ENCODE measurements at regions not wholly inside any gene's neighbourhood (a gene's known extent, or its start where the extent isn't known, plus 50 kb on each side); places are given as distances from the start of the nearest gene placed in this dataset.

DNA sequence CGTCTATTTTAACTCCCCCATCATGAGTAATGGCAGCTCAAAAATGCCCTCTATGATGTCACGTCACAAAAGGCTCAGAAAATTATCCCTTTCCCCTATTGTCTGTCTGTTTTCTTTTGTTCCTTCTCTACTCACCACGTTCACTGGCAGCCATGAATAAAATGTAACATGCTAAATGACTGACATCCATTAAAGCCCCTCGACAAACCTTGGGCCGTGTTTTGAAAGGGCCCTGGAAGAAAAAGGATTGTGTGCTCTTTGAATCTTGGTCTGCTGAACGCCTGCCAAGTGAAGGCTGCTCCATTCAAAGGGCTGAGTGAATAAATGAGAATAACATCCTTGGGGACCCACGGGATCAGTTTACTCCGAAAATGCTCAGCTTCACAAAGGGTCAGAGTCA is 118.7 kb downstream of the RPS12 start:
- ChIA-PET CTCF (interaction anchor here (1.1 kb wide), 1 partner anchor 28 kb away, joined by 3 read pairs; no protein-coding TSS in a partner anchor), POLR2A (interaction anchor here (0.7 kb wide), 1 partner anchor 293 kb away, joined by 3 read pairs; no protein-coding TSS in a partner anchor)
- H3K27ac ChIP-seq (ENCODE audit: low read depth, low read length) = no peak overlapping the region
- no peaks in the 10 kb centered on the region for H3K9me3 ChIP-seq (ENCODE audit: control insufficient read depth, insufficient read depth, low read length)
- DNase-seq (ENCODE audit: low read depth, low spot score) = no peak
- H3K27me3 ChIP-seq (ENCODE audit: control insufficient read depth, insufficient read depth, low read length) = no peaks in the 10 kb centered on the region
- TF ChIP-seq, protein P1, sequence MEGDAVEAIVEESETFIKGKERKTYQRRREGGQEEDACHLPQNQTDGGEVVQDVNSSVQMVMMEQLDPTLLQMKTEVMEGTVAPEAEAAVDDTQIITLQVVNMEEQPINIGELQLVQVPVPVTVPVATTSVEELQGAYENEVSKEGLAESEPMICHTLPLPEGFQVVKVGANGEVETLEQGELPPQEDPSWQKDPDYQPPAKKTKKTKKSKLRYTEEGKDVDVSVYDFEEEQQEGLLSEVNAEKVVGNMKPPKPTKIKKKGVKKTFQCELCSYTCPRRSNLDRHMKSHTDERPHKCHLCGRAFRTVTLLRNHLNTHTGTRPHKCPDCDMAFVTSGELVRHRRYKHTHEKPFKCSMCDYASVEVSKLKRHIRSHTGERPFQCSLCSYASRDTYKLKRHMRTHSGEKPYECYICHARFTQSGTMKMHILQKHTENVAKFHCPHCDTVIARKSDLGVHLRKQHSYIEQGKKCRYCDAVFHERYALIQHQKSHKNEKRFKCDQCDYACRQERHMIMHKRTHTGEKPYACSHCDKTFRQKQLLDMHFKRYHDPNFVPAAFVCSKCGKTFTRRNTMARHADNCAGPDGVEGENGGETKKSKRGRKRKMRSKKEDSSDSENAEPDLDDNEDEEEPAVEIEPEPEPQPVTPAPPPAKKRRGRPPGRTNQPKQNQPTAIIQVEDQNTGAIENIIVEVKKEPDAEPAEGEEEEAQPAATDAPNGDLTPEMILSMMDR (IDR thresholded peaks at IDR 0.05; ENCODE audit: low read depth, low read length) = no peak
- H3K4me3 ChIP-seq (ENCODE audit: low read depth, low read length) = no peak overlapping the region

DNA sequence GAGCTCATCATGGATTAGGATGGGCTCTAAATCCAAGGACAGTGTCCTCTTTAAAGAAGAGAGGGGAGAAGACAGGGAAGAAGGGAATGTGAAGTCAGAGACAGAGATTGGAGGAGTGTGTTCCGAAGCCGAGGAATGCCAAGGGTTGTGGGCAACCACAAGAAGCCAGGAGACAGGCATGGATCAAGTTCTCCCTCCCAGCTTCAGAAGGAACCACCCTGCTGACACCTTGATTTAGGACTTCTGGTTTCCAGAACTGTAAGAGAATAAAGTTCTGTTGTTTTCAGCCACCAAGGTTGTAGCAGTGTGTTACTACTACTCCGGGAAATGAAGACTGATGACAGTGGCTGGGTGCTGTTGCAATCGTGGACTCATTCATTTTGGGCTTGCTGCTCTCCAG is 120.1 kb downstream of the RPS12 start:
- Histone ChIP-seq H3K27ac (ENCODE audit: low read depth, low read length) (no peak overlapping the region), H3K9me3 (ENCODE audit: control insufficient read depth, insufficient read depth, low read length) (no peaks in the 10 kb centered on the region), H3K27me3 (ENCODE audit: control insufficient read depth, insufficient read depth, low read length) (no peaks in the 10 kb centered on the region), H3K4me3 (ENCODE audit: low read depth, low read length) (no peak overlapping the region)
- DNase-seq (ENCODE audit: low read depth, low spot score) = no peak
- TF ChIP-seq, protein P1 (IDR thresholded peaks at IDR 0.05; ENCODE audit: low read depth, low read length) = no peak
- ChIA-PET CTCF (interaction anchor here (0.6 kb wide), 1 partner anchor 314 kb away, joined by 4 read pairs; no protein-coding TSS in a partner anchor), POLR2A (no interaction called here)

DNA sequence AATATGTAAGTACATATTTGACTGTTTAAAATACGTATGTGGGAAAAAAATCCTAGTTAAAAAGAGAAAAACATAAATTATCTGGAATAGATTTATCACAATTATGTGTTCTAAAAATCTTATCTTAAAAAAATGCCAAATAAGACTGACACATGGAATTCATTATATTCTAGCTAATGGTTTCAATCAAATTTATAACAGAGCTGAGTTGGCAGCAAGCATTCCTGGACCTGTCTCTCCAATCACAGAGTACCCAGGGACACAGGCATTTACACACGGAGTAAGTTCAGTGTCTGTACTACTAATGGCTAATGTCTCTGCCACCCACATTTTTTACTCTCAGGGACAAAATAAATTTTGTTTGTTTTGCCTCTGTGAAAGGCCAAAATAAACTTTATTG is 122.3 kb downstream of the RPS12 start:
- H3K4me3 ChIP-seq (ENCODE audit: low read depth, low read length) = no peak overlapping the region
- no peak overlapping the region for H3K27ac ChIP-seq (ENCODE audit: low read depth, low read length)
- TF ChIP-seq, protein P1 (IDR thresholded peaks at IDR 0.05; ENCODE audit: low read depth, low read length) = no peak
- no peak for DNase-seq (ENCODE audit: low read depth, low spot score)
- POLR2A ChIA-PET = no interaction called here
- H3K27me3 ChIP-seq (ENCODE audit: control insufficient read depth, insufficient read depth, low read length) = no peaks in the 10 kb centered on the region
- H3K9me3 ChIP-seq (ENCODE audit: control insufficient read depth, insufficient read depth, low read length) = no peaks in the 10 kb centered on the region
- CTCF ChIA-PET = interaction anchor here (0.5 to 1.9 kb wide), 4 partner anchors 21 to 72 kb away, joined by 3 to 8 read pairs (median 4); no protein-coding TSS in a partner anchor

DNA sequence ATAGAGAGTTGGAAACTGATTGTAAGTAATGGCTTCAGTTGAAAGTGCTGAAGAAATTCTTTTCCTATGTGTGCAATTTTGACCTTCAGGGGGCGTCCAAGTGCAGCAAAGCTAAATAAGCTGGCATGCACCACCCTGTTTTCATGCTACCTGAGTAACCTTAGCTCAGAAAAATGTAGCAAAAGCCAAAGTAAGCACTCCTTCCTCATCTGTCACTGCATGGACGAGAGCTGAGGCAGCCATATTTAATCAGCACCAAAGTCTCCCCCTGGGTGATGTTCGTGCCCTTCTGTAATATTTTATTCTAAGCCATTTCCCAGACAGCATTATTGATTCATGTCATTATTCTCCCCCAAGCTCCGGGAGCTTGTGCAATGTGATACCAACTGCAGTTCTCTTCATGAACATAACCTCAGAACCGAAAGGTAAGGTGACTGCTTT is 123.1 kb downstream of the RPS12 start:
- DNase-seq (ENCODE audit: low read depth, low spot score) = no peak
- ChIA-PET CTCF (interaction anchor here (0.5 to 1.9 kb wide), 11 partner anchors 11 to 1961 kb away, joined by 3 to 8 read pairs (median 3); no protein-coding TSS in a partner anchor), POLR2A (no interaction called here)
- Histone ChIP-seq H3K4me3 (ENCODE audit: low read depth, low read length) (no peak overlapping the region), H3K27me3 (ENCODE audit: control insufficient read depth, insufficient read depth, low read length) (no peaks in the 10 kb centered on the region), H3K27ac (ENCODE audit: low read depth, low read length) (no peak overlapping the region), H3K9me3 (ENCODE audit: control insufficient read depth, insufficient read depth, low read length) (no peaks in the 10 kb centered on the region)
- TF ChIP-seq, protein P1 (IDR thresholded peaks at IDR 0.05; ENCODE audit: low read depth, low read length) = peak; percentile 76

DNA sequence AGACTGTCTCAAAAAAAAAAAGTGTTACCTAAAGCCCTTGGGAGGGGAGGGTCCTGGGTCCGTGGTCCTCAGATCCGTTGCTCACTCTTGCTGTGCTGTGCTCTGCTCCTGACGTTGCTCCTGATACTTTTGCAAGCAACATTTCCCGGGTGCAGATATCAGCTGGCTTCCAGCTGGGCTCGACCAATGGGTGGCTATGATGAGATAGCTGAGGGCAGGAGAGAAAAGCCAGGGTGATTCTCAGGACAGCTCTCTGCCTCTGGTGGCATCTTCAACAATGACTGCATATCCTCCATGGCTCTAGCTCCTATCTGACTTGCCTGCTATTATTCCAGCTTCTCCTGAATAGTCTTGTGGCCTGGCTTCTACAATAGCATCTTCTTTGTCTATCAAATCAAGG is 134.5 kb downstream of the RPS12 start:
- no peaks in the 10 kb centered on the region for H3K27me3 ChIP-seq (ENCODE audit: control insufficient read depth, insufficient read depth, low read length)
- H3K9me3 ChIP-seq (ENCODE audit: control insufficient read depth, insufficient read depth, low read length) = no peaks in the 10 kb centered on the region
- H3K4me3 ChIP-seq (ENCODE audit: low read depth, low read length) = no peak overlapping the region
- no peak for DNase-seq (ENCODE audit: low read depth, low spot score)
- ChIA-PET POLR2A (no interaction called here), CTCF (interaction anchor here (1.2 kb wide), 1 partner anchor 14 kb away, joined by 3 read pairs; no protein-coding TSS in a partner anchor)
- TF ChIP-seq, protein P1 (IDR thresholded peaks at IDR 0.05; ENCODE audit: low read depth, low read length) = no peak
- no peak overlapping the region for H3K27ac ChIP-seq (ENCODE audit: low read depth, low read length)

Measured in AG04450 (cell line).